Activated naive CD4-positive, alpha-beta T cell treated with anti-CD3 and anti-CD28 coated beads, Interleukin-2, amount 10 ng/mL, durations not matched to agents 7 days and 5 days (primary cell): ENCODE measurements at regions not wholly inside any gene's neighbourhood (a gene's known extent, or its start where the extent isn't known, plus 50 kb on each side); places are given as distances from the start of the nearest gene placed in this dataset.
"Not testable (repeated sequence)": the region's sequence is repeated elsewhere in the genome, so short reads cannot be mapped to it uniquely, and the experiment has no call there.

ENCODE experiments used
- CTCF ChIA-PET: fragments of 350-600 bp; sonication (Branson Sonifier 250); formaldehyde crosslinking; loops from one replicate; lab custom pipeline; 2021; ENCODE audit warnings: antibody characterized with exemption; lab: Charles Lee
- DNase-seq: peaks from one replicate; pipeline ENCODE4 v3.0.0-alpha.2; 2020
- H3K27ac Mint-ChIP-seq: one replicate; pipeline ENCODE4 v1.8.0; 2021; ENCODE audit warnings: mild to moderate bottlenecking, moderate library complexity, mixed read lengths
- H3K27me3 Mint-ChIP-seq: one replicate; pipeline ENCODE4 v1.8.0; 2021; ENCODE audit warnings: mild to moderate bottlenecking, mixed read lengths
- H3K36me3 Mint-ChIP-seq: one replicate; pipeline ENCODE4 v1.8.0; 2021; ENCODE audit warnings: mixed read lengths
- H3K4me1 Mint-ChIP-seq: one replicate; pipeline ENCODE4 v1.8.0; 2021; ENCODE audit warnings: mixed read lengths
- H3K4me3 Mint-ChIP-seq: one replicate; pipeline ENCODE4 v1.8.0; 2021; ENCODE audit warnings: mild to moderate bottlenecking, moderate library complexity, mixed read lengths
- H3K9me3 Mint-ChIP-seq: one replicate; pipeline ENCODE4 v1.8.0; 2021; ENCODE audit warnings: mixed read lengths

- CTCF ChIA-PET = no interaction called here
- DNase-seq = no peak
These were observed 109.3 kb downstream of the ADCYAP1 start for GRCh38 chr18:1013951-1014350.

GRCh38 chr18:1014509-1014908 is 109.8 kb downstream of the ADCYAP1 start:
- H3K4me1 Mint-ChIP-seq = no peaks in the 10 kb centered on the region
- H3K4me3 Mint-ChIP-seq = no peak overlapping the region
- peaks cover 4% of the 10 kb centered on the region for H3K27me3 Mint-ChIP-seq
- DNase-seq = no peak
- H3K9me3 Mint-ChIP-seq = no peaks in the 10 kb centered on the region
- CTCF ChIA-PET = no interaction called here
- H3K36me3 Mint-ChIP-seq = no peaks in the 10 kb centered on the region
- no peak overlapping the region for H3K27ac Mint-ChIP-seq

More at GRCh38 chr18:1013951-1014350, 109.3 kb downstream of the ADCYAP1 start:
- no peaks in the 10 kb centered on the region for H3K9me3 Mint-ChIP-seq
- no peaks in the 10 kb centered on the region for H3K36me3 Mint-ChIP-seq
- H3K27me3 Mint-ChIP-seq = peaks cover 4% of the 10 kb centered on the region
- H3K4me3 Mint-ChIP-seq = no peak overlapping the region
- H3K4me1 Mint-ChIP-seq = no peaks in the 10 kb centered on the region
- no peak overlapping the region for H3K27ac Mint-ChIP-seq

DNA sequence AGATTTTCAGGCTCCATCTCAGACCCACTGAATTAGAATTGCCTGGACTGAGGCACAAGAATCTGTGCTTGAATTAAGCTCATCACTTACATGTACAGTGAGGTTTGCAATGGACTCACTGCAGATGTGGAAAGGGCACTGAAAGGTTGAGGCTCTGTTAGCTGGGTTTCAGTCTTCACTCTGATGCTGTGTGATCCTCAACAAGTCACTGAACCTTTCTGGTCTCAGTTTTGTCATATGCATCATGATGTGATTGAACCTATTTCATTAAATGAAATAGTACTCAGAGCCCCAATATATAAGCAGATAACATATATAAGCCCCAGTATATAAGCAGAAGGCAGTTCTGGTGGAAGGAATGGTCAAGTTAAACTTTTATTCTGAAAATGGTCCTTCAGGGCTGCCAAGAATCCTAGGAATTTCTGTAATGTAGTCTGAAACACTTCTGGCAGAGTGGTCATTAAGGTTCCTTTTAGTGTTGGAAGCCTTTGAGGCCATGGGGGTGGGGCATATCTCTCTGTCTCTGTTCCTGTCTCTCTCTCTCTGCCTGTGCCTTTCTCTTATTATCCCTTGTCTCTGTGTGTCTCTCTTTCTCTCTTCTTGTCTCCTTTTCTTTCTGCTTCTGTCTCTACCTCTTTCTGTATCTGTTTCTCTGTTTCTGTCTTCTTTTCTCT is 110.4 kb downstream of the ADCYAP1 start:
- Mint-ChIP-seq H3K36me3 (no peaks in the 10 kb centered on the region), H3K4me1 (no peaks in the 10 kb centered on the region), H3K27me3 (peaks cover 4% of the 10 kb centered on the region), H3K4me3 (no peak overlapping the region), H3K9me3 (no peaks in the 10 kb centered on the region), H3K27ac (no peak overlapping the region)
- no peak for DNase-seq
- CTCF ChIA-PET = no interaction called here

DNA sequence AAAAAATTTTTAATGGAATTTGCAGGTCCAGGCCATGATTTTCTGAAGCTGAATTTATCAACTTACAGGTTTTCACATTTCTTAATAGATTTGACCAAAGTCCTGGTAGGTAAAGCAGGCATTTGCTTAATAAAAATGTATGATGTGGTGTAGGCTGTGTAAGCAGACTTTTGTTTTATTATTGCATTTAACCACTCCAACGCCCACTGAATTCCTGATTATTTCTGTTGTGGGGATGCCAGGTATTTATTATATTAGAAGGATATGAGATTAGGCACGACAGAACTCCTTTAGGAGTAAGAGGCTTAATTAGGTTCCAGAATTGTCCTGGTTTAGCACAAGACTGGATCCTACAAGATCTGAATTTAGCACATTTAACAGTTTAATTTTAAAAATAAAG is 111.1 kb downstream of the ADCYAP1 start:
- no peaks in the 10 kb centered on the region for H3K36me3 Mint-ChIP-seq
- H3K27me3 Mint-ChIP-seq = peaks cover 4% of the 10 kb centered on the region
- DNase-seq = no peak
- no peaks in the 10 kb centered on the region for H3K9me3 Mint-ChIP-seq
- no peak overlapping the region for H3K27ac Mint-ChIP-seq
- H3K4me1 Mint-ChIP-seq = no peaks in the 10 kb centered on the region
- H3K4me3 Mint-ChIP-seq = no peak overlapping the region
- CTCF ChIA-PET = no interaction called here

GRCh38 chr18:1017227-1018058 is 112.8 kb downstream of the ADCYAP1 start:
- H3K4me3 Mint-ChIP-seq = no peak overlapping the region
- H3K27me3 Mint-ChIP-seq = peaks cover 4% of the 10 kb centered on the region
- CTCF ChIA-PET = no interaction called here
- no peaks in the 10 kb centered on the region for H3K36me3 Mint-ChIP-seq
- H3K9me3 Mint-ChIP-seq = no peaks in the 10 kb centered on the region
- no peak overlapping the region for H3K27ac Mint-ChIP-seq
- no peaks in the 10 kb centered on the region for H3K4me1 Mint-ChIP-seq
- DNase-seq = no peak

GRCh38 chr18:1018181-1018681 is 113.6 kb downstream of the ADCYAP1 start:
- CTCF ChIA-PET = no interaction called here
- no peaks in the 10 kb centered on the region for H3K4me1 Mint-ChIP-seq
- no peak overlapping the region for H3K27ac Mint-ChIP-seq
- H3K27me3 Mint-ChIP-seq = peaks cover 4% of the 10 kb centered on the region
- no peaks in the 10 kb centered on the region for H3K9me3 Mint-ChIP-seq
- H3K36me3 Mint-ChIP-seq = no peaks in the 10 kb centered on the region
- DNase-seq = no peak
- H3K4me3 Mint-ChIP-seq = no peak overlapping the region

DNA sequence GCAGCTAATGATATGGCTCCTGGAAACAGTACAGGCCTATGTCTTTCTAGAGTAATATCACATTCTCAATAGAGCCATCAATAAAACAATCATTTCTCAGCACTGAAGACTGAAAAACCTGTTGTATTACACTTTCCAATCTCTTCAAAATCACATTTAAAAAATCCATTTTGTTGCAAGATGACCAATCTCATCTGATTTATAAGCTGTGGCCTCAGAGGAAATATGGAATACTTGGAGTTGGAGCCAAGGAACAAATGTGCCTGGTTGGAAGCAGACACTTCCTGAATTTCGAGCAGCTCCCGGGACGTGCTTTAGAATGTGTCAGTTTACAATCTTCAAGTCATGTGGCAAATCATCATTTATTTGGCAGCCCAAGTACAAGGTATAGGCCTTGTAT is 114.5 kb downstream of the ADCYAP1 start:
- H3K36me3 Mint-ChIP-seq = no peaks in the 10 kb centered on the region
- no peak overlapping the region for H3K4me3 Mint-ChIP-seq
- H3K9me3 Mint-ChIP-seq = no peaks in the 10 kb centered on the region
- no peak overlapping the region for H3K27ac Mint-ChIP-seq
- CTCF ChIA-PET = no interaction called here
- no peak for DNase-seq
- peaks cover 4% of the 10 kb centered on the region for H3K27me3 Mint-ChIP-seq
- H3K4me1 Mint-ChIP-seq = no peaks in the 10 kb centered on the region

DNA sequence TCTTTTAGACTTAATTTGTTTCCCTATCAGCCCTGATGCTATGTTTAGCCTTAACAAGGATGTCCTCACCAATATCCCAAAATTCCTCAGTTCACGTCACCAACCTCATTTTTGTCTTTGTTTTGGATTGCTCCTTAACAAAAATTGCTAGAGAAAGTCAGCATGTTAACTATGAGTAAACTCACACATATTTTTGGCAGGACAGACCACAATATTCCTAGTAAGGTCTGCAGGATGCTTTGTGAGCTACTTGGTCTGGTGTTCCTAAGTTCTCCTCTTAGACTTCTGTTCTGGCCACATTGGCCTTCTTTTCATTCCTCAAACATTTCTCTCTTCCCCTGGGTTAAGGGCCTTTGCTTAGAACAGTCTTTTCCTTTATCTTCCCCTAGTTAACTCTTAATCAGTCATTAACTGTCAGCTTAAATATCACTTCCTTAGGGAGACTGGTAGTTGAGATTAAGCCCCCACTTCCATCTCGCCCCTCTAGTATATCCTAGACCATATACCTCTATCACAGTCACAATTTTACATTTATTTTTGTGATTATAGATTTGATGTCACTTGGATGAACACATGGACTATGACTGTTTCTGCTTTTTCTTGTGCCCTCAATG is 116.2 kb downstream of the ADCYAP1 start:
- no peak overlapping the region for H3K27ac Mint-ChIP-seq
- no peaks in the 10 kb centered on the region for H3K4me1 Mint-ChIP-seq
- no peak for DNase-seq
- H3K9me3 Mint-ChIP-seq = no peaks in the 10 kb centered on the region
- CTCF ChIA-PET = no interaction called here
- H3K36me3 Mint-ChIP-seq = no peaks in the 10 kb centered on the region
- H3K27me3 Mint-ChIP-seq = no peaks in the 10 kb centered on the region
- no peak overlapping the region for H3K4me3 Mint-ChIP-seq

DNA sequence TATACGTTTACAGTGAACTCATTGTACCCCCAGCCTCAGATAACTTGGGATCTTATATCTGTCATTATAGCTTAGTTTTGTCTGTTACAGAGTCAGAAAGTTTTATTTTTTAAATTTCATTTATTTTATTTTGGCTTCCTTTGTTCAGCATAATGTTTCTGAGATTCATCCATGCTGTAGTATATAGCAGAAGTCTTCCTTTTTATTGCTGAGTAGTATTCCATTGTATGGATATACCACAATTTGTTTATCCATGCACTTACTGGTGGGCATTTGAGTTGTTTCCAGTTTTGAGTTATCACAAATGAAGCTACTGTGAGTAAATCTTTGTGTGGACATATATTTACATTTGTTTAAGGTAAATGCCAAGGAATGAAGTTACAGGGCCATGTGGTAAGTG is 122.3 kb downstream of the ADCYAP1 start:
- CTCF ChIA-PET = no interaction called here
- DNase-seq = no peak
- Mint-ChIP-seq H3K4me3 (no peak overlapping the region), H3K4me1 (no peaks in the 10 kb centered on the region), H3K9me3 (peaks cover 3% of the 10 kb centered on the region), H3K27ac (no peak overlapping the region), H3K36me3 (no peaks in the 10 kb centered on the region), H3K27me3 (no peaks in the 10 kb centered on the region)

- CTCF ChIA-PET, H3K27me3 Mint-ChIP-seq, H3K4me3 Mint-ChIP-seq, H3K36me3 Mint-ChIP-seq, DNase-seq, H3K9me3 Mint-ChIP-seq, H3K27ac Mint-ChIP-seq, H3K4me1 Mint-ChIP-seq: not testable (repeated sequence)
These were observed 128.4 kb downstream of the ADCYAP1 start for GRCh38 chr18:1033092-1033491.

- Mint-ChIP-seq H3K9me3 (peaks cover 7% of the 10 kb centered on the region), H3K4me3 (no peak overlapping the region), H3K27me3 (no peaks in the 10 kb centered on the region), H3K36me3 (no peaks in the 10 kb centered on the region), H3K4me1 (no peaks in the 10 kb centered on the region), H3K27ac (no peak overlapping the region)
- no peak for DNase-seq
- CTCF ChIA-PET = no interaction called here
These were observed 130.3 kb downstream of the ADCYAP1 start for GRCh38 chr18:1034971-1035370.

DNA sequence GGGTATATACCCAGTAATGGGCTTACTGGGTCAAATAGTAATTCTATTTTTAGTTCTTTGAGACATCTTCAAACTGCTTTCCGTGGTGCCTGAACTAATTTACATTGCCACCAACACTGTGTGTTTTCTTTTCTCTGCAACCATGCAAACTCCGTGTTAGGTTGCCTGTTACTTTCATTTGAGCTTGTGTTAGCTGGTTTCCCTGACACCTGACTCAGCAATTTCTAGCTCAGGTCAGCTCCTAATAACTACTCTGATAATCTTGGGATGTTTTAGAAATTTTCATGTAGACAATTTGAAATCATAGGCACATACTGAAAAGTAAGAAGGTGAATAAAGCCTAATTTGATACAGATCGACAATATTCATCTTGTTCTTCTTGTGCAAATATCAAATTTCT is 132.3 kb downstream of the ADCYAP1 start:
- no peaks in the 10 kb centered on the region for H3K27me3 Mint-ChIP-seq
- no peak overlapping the region for H3K4me3 Mint-ChIP-seq
- CTCF ChIA-PET = no interaction called here
- no peak overlapping the region for H3K27ac Mint-ChIP-seq
- peaks cover 5% of the 10 kb centered on the region for H3K9me3 Mint-ChIP-seq
- DNase-seq = no peak
- no peaks in the 10 kb centered on the region for H3K36me3 Mint-ChIP-seq
- no peaks in the 10 kb centered on the region for H3K4me1 Mint-ChIP-seq

DNA sequence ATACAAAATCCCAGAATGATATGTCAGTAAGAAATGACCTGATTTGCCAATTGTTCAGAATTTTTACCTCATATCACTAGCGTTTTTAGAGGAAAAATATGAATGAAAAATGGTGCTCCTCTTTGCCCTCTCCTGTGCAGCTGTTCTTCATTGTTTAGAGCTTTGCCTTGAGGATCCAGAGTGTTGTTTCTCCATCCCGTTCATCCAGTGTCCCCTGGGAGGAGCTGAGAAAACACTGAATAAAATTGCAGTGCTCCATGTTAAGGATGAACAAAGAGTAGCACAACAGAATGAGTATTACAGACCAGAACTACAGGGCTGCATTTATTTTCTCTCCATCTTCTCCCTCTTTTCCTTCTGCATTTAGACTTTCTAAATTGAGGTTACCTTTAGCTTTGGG is 133.1 kb downstream of the ADCYAP1 start:
- Mint-ChIP-seq H3K4me1 (no peaks in the 10 kb centered on the region), H3K4me3 (no peak overlapping the region), H3K27me3 (no peaks in the 10 kb centered on the region), H3K9me3 (peaks cover 5% of the 10 kb centered on the region), H3K36me3 (no peaks in the 10 kb centered on the region), H3K27ac (no peak overlapping the region)
- CTCF ChIA-PET = no interaction called here
- DNase-seq = no peak

DNA sequence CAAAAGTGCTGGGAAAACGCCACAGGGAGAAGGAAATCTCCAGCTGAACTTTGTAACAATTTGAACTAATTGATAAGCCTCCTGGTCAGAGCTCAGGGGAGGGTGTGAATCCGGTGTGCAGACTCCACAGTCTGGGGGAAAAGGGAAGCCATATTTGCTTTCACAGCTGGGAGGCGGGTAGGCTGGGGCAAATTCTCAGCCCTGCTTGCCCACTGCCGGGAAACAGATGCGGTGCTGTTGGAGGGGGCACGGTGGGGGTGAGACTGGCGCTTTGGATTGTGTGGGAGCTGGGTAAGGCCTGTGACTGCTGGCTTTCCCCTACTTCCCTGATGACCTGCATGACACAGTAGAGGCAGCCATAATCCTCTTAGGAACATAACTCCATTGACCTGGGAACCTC is 134.8 kb downstream of the ADCYAP1 start:
- Mint-ChIP-seq H3K4me1 (no peaks in the 10 kb centered on the region), H3K27me3 (no peaks in the 10 kb centered on the region), H3K36me3 (no peaks in the 10 kb centered on the region), H3K27ac (no peak overlapping the region), H3K4me3 (no peak overlapping the region), H3K9me3 (peaks cover 5% of the 10 kb centered on the region)
- DNase-seq = no peak
- CTCF ChIA-PET = no interaction called here

GRCh38 chr18:1043039-1043438 is 138.4 kb downstream of the ADCYAP1 start:
- CTCF ChIA-PET, H3K9me3 Mint-ChIP-seq, H3K36me3 Mint-ChIP-seq, H3K4me3 Mint-ChIP-seq, DNase-seq, H3K27ac Mint-ChIP-seq, H3K4me1 Mint-ChIP-seq, H3K27me3 Mint-ChIP-seq: not testable (repeated sequence)
